ENCODE measurements at regions not wholly inside any gene's neighbourhood (a gene's known extent, or its start where the extent isn't known, plus 50 kb on each side); places are given as distances from the start of the nearest gene placed in this dataset.
"Not testable (repeated sequence)": the region's sequence is repeated elsewhere in the genome, so short reads cannot be mapped to it uniquely, and the experiment has no call there.

- DNase-seq, result no peak
Measured at GRCh38 chr2:128604045-128604444, 285.4 kb upstream of the HS6ST1 start.

- not testable (repeated sequence) for DNase-seq
Measured at GRCh38 chr2:128604581-128604980, 285.9 kb upstream of the HS6ST1 start.

GRCh38 chr2:128605421-128605820 is 286.8 kb upstream of the HS6ST1 start:
- DNase-seq, result no peak

DNA sequence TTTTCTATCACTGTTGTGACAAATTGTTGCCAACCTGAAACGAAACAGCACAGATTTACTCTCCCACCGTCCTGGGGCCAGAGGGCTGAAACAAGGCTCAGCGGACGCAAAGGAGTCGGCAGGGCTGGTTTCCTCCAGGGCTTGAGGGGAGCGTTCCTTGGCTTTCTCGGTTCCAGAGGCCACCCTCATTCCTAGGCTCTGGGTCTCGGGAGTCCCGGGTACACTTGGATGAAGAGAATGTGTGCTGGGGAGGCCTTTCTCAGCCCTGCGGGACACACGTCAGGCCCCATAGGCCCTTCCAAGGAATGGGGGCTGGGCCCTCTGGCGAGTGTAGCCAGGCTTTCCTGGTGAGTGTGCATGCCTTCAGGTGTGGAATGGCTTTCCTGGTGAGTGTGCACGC is 287.3 kb upstream of the HS6ST1 start:
- DNase-seq, result no peak

GRCh38 chr2:128606837-128607236 is 288.2 kb upstream of the HS6ST1 start:
- no peak for DNase-seq

DNA sequence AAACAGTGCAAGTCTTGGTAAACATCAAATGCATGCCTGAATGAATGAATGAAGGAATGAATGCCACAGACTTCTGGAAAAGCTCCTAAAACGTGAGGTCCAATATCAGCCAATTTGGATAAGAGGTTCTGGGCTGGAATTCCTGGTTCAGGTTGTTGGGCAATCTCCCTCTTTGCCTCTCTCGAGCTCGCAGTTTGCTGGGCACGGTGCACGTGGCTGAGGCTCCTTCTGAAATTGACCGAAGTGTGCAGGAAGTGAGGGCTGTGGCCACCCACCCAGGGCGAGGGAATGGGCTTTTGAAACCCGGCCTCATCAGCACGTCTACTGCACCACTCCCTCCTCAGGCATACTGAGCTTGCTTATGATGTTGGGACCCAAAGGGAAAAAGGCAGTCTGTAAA is 288.8 kb upstream of the HS6ST1 start:
- DNase-seq, result no peak

DNA sequence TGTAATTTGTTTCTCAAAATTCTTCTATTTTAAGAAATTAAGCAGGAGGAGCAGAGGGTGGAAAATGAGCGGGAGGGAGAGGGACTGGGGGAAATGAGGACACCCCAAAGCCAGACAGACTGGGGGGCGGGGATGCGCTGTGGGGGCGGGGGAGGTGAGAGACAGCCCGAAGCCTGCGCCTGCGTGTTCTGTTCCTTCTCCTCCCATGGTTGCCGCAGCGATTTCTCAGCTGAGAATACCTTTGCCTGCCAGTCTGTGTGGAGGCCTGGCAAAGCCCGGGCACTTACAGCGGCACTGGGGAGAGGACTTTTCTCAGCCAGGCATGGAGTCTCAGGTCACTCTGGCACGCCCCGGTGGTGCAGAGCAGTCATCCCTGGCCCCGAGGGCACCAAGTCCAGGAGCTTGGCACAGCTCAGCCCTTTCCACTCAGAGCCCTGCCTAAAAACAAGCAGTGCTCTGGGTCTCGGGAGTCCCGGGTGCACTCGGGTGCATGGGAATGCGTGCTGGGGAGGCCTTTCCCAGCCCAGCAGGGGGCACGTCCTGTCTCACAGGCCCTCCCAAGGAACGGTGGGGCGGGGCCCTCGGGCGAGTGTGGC is 289.3 kb upstream of the HS6ST1 start:
- no peak for DNase-seq

DNA sequence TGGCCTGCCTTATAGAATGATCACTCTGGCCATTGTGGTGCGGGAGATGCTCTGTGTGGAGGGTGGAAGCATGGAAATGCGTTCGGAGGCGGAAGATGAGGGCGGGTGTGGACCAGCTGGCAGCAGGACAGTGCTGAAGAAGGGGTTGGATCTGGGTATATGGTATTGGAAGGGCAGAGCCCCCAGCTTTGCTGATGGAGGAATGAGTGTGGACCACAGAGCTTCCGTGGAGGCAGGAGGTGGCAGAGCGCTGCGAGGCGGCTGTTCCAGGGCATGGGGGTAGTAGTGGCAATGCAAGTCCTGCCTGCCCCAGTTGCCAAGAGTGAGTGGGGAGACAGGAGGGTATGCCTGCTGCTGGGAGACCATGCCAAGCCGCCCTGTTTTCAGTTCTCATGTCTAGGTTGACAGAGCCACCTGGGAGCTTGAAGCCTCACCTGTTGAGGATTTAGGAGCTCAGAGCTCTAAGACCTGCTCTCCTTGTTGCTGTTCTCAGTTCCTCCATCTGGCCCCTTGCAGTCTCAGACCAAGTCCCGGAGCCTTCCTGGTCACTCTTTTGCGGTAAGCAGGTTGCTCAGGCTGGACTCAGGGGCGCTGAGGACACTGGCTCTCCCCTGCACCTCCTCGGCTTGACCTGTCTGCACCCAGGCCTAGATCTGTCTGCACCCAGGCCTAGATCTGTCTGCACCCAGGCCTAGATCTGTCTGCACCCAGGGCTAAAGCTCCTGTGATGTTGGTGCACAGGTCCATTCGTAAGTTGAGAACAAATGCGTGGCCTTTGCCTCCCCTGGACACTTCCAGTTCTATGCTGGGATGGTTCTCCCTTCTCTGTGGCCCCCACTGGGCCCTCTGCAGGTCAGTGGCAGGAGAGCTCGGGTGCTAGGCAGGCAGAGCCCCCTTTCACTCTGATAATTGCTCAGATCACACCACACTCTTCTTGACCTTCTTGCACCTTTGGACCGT is 290.5 kb upstream of the HS6ST1 start:
- DNase-seq, result no peak

GRCh38 chr2:128610496-128610895 is 291.8 kb upstream of the HS6ST1 start:
- no peak for DNase-seq

DNA sequence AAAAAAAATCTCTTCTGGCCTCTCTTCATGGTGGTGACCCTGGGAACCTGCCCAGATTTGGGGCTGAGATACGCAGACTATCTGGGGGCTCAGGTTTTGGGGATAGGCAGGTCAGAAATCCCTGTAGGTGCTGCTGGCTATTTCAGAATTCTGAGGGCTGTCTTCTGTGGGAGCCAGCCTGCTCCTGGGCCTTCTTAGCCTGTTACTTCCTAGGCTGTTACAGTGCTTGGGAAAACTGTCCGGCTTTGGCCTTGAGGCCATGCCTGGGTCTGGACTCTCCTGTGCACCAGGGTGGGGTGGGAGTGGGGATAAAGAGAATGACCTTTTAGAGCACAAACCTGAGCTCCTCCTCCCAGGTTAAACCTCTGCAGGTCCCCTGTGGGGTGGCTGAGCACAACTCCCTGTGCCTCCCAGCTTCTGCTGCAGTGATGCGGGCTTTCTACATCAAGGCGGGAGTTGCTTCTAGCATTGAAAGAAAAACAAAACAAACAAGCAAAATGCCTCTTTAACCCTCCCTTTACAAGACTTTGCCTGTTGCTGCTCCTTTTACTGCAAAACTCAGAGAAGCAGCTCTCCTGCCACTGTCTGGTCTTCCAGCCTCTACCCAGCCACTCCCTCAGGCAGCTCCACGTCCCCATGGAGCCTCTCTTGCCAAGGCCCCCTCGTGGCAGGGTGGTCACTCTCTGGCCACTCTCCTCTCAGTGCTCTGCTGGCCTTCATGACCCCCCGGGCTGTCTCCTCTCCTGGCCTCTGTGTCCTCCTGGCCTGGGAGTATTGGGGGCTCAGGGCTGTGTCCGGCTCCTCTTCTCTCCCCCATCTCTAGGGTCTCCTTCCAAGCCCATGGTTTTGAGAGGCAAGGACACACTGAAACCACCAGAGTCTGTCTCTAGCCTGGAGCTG is 293.0 kb upstream of the HS6ST1 start:
- no peak for DNase-seq

DNA sequence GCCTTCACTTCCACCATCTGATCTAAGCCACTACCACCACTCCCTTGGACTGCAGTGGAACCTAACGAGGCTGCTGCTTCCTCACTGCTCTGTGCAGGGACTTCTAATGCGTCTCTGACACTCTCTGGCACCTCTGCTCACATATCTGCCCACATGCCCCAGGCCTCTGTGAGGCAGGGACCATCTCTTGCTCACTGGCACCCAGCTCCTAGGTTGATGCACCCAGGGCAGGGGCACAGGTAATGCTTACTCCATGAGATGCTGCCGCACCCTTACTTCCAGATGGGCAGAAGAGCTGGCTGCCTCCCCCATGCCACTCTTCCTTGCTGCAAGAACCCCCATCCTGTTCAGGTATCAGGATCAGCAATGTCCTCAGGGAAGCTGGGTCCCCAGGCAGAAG is 294.0 kb upstream of the HS6ST1 start:
- DNase-seq, result no peak

DNA sequence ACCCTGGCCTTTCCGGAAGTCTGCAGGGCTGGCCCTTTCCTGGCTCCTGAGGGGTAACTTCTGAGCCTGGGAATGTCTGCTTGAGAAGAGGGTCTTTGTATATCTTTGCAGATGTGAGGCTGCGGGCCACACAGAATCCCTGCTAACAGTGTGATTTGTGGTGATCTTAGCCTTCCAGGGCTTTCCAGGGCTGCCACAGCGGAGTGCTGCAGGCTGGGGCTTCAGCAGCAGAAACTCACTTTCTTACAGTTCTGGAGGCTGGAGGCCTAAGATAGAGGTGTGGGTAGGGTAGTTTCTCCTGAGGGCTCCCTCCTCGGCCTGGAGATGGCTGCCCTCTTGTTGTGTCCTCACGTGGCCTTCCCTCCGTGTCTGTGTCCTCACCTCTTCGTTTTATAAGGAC is 294.7 kb upstream of the HS6ST1 start:
- no peak for DNase-seq

- DNase-seq, result no peak
Measured at GRCh38 chr2:128613876-128614275, 295.2 kb upstream of the HS6ST1 start.

DNA sequence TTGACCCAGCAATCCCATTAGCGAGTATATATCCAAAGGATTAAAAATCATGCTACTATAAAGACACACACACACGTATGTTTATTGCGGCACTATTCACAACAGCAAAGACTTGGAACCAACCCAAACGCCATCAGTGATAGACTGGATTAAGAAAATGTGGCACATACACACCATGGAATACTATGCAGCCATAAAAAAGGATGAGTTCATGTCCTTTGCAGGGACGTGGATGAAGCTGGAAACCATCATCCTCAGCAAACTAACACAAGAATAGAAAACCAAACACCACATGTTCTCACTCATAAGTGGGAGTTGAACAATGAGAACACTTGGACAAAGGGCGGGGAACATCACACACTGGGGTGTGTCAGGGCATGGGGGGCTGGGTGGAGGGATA is 296.2 kb upstream of the HS6ST1 start:
- not testable (repeated sequence) for DNase-seq

DNA sequence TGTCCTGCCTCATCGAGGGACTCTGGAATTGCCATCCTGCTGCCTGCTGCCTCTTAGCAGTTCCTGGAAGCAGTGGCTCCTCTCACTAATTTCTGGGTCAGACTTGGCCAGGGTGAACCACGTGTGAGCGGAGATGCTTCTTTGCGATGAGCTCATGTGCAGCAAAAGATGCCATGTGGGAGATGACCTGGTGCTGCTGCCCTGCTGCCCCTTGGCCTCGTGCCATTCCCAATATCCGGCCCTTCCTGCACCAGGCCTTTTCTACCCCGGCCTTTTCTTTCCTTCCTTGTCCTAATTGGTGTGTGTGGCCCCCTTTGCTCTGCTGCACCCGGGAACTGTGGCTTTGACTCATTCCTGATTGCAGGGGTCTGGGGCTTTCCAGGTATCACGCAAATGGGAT is 296.9 kb upstream of the HS6ST1 start:
- DNase-seq, result no peak

DNA sequence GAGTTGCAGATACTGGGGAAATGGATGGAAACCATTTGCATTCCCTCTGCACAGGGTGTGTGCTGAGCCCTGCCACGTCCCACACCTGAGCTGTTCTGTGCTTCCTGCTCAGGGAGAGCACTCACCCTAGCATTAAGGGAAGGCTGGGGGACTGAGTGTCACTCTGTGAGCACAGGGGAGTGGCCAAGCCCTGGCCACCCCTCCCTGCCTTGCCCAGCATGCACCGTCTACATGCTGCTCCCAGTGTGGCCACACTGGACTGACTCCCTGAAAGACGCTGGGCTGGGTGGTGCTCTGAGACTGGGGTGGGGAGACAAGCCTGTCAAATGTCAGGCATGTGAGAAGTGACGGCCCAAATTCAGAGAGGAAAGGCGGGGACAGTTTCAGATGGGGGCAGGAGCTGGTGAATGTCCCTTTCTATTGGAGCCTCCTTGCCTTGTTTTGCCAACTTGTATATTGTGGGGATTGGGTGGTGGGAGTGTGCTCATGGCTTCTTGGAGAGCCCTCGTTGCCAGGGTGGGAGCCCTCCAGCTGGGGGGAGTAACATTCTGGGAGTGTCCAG is 298.4 kb upstream of the HS6ST1 start:
- no peak for DNase-seq

DNA sequence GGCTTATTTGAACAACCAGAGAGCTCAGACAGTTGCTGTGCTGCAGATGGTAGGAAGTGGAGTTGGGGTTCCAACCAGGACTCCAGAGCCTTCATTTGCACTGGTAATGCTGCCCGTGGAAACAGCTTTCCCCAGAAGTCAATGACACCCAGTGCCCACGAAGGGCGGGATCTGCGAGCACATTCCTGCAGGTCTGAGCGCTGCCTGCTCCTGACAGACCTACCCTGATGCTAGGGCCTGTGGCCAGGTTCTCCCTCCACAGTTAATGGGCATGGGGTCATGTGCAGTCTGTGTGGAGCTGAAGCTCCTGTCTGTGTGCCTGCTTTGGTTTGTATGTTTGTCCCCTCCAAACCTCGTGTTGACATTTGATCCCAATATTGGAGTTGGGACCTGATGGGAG is 299.0 kb upstream of the HS6ST1 start:
- DNase-seq, result no peak

DNA sequence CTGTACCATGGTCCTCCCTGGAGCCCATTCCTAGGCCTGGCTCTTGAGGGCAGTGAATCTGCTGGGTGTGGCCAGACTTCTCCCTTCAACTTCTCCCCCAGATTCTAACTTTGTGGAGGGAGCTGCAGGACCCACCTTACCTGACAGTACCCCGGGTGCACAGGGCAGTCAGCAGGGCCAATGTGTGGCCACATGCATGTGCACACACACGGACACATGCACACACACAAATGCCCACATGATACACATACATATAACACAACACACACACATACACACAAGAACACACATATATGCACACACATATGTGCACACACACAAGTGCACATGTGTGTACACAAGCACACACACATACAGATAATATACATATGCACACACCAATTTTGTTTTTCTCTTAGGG is 300.0 kb upstream of the HS6ST1 start:
- no peak for DNase-seq

GRCh38 chr2:128619471-128620325 is 301.0 kb upstream of the HS6ST1 start:
- no peak for DNase-seq

DNA sequence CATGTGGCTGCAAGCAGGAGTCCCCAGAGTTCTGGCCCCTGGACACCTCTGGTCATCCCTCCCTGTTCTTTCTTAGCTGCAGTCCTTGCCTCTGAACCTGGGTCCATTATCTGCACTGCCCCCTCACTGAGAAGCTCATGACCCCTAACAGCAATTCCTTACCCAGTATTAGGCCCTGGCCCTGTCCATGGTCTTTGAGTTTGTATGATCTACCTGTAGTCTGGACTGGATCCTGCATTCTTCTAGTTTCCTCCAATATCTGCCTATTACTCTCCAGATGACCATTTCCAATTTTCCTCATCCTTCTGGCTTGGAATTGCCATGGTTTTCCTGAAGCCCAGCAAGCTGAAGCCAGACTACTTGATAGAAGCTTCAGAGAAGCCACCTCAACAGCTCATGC is 302.4 kb upstream of the HS6ST1 start:
- no peak for DNase-seq

GRCh38 chr2:128622371-128622770 is 303.7 kb upstream of the HS6ST1 start:
- no peak for DNase-seq

All from cerebellar nuclear complex (tissue), 1 donor.